CD4-positive, alpha-beta memory T cell (primary cell): ENCODE measurements at regions not wholly inside any gene's neighbourhood (a gene's known extent, or its start where the extent isn't known, plus 50 kb on each side); places are given as distances from the start of the nearest gene placed in this dataset.

ENCODE experiments used
- CTCF ChIA-PET: fragments of 350-600 bp; sonication (Branson Sonifier 250); formaldehyde crosslinking; loops from one replicate; lab custom pipeline; 2021; ENCODE audit warnings: inconsistent platforms; ENCODE audit not compliant: partially characterized antibody; lab: Charles Lee
- POLR2A ChIA-PET: fragments of 350-600 bp; sonication (Branson Sonifier 250); formaldehyde crosslinking; loops from one replicate; lab custom pipeline; 2021; ENCODE audit not compliant: partially characterized antibody; lab: Charles Lee
- DNase-seq, 5 donors: peaks; one replicate each; pipeline versions ENCODE4 v3.0.0 to v3.0.0-alpha.2; 2020 to 2022; ENCODE audit warnings: mixed read lengths in 1 of 5
- H3K27ac ChIP-seq: one replicate; pipeline ENCODE4 v1.7.0; 2013; ENCODE audit warnings: low read depth, low read length
- H3K27me3 ChIP-seq: 2 replicates; pipeline ENCODE4 v1.7.0; 2013; ENCODE audit warnings: mild to moderate bottlenecking, low read length, moderate library complexity; ENCODE audit not compliant: insufficient read depth
- H3K36me3 ChIP-seq: 2 replicates; pipeline ENCODE4 v1.7.0; 2013; ENCODE audit warnings: mild to moderate bottlenecking, low read length, moderate library complexity; ENCODE audit not compliant: insufficient read depth
- H3K4me1 ChIP-seq: 2 replicates; pipeline ENCODE4 v1.7.0; 2013; ENCODE audit warnings: mild to moderate bottlenecking, low read length, moderate library complexity; ENCODE audit not compliant: insufficient read depth
- H3K4me3 ChIP-seq, 2 donors: one replicate each; pipeline ENCODE4 v1.7.0; 2013; ENCODE audit warnings: low read length in 2 of 2, mild to moderate bottlenecking in 1 of 2
- H3K9me3 ChIP-seq, 2 donors: one replicate each; pipeline ENCODE4 v1.7.0; 2013; ENCODE audit warnings: low read length in 2 of 2, control low read depth in 1 of 2; ENCODE audit not compliant: control insufficient read depth in 1 of 2
- H3K27ac Mint-ChIP-seq, 7 donors: one replicate each; pipeline ENCODE4 v1.8.0; 2020 to 2021; ENCODE audit warnings: mixed read lengths in 7 of 7, mild to moderate bottlenecking in 6 of 7, inconsistent platforms in 3 of 7, moderate library complexity in 3 of 7
- H3K27me3 Mint-ChIP-seq, 2 donors: one replicate each; pipeline ENCODE4 v1.8.0; 2020 to 2021; ENCODE audit warnings: mixed read lengths in 2 of 2
- H3K36me3 Mint-ChIP-seq, 2 donors: one replicate each; pipeline ENCODE4 v1.8.0; 2020 to 2021; ENCODE audit warnings: mixed read lengths in 2 of 2, inconsistent platforms in 1 of 2, mild to moderate bottlenecking in 1 of 2
- H3K4me1 Mint-ChIP-seq, 4 donors: one replicate each; pipeline ENCODE4 v1.8.0; 2020 to 2021; ENCODE audit warnings: mixed read lengths in 4 of 4, mild to moderate bottlenecking in 1 of 4
- H3K4me3 Mint-ChIP-seq, 8 donors: one replicate each; pipeline ENCODE4 v1.8.0; 2020 to 2021; ENCODE audit warnings: mixed read lengths in 8 of 8, mild to moderate bottlenecking in 7 of 8, moderate library complexity in 6 of 8, inconsistent platforms in 3 of 8
- H3K9me3 Mint-ChIP-seq, 8 donors: one replicate each; pipeline ENCODE4 v1.8.0; 2020 to 2021; ENCODE audit warnings: mixed read lengths in 8 of 8, mild to moderate bottlenecking in 5 of 8, inconsistent platforms in 3 of 8, moderate library complexity in 1 of 8
- intact Hi-C: fragments of 100-400 bp; cut with micrococcal nuclease; formaldehyde crosslinking; loops from one replicate; pipeline ENCODE4 v1.15.1; 2023

GRCh38 chr1:213617133-213617532, 370.6 kb upstream of the PROX1 start:
- no peaks in the 10 kb centered on the region for H3K9me3 Mint-ChIP-seq
- no peaks in the 10 kb centered on the region for H3K4me1 ChIP-seq
- CTCF ChIA-PET, result no interaction called here
- intact Hi-C loops, result no loop called here
- H3K27me3 ChIP-seq, result no peaks in the 10 kb centered on the region
- H3K27ac ChIP-seq, result no peak overlapping the region
- no peak overlapping the region for H3K4me3 Mint-ChIP-seq
- no peak for DNase-seq
- no peaks in the 10 kb centered on the region for H3K36me3 ChIP-seq
- no peaks in the 10 kb centered on the region for H3K9me3 ChIP-seq
- H3K4me1 Mint-ChIP-seq, result no peaks in the 10 kb centered on the region
- no peaks in the 10 kb centered on the region for H3K36me3 Mint-ChIP-seq
- peaks cover 4 to 5% of the 10 kb centered on the region in 2 donors for H3K27me3 Mint-ChIP-seq
- POLR2A ChIA-PET, result no interaction called here
- no peak overlapping the region for H3K27ac Mint-ChIP-seq
- no peak overlapping the region for H3K4me3 ChIP-seq

GRCh38 chr1:213618094-213618493, 369.7 kb upstream of the PROX1 start:
- no peak overlapping the region for H3K4me3 Mint-ChIP-seq
- intact Hi-C loops, result no loop called here
- H3K27me3 Mint-ChIP-seq, result peaks cover 4 to 5% of the 10 kb centered on the region in 2 donors
- no peak for DNase-seq
- H3K4me3 ChIP-seq, result no peak overlapping the region
- no peaks in the 10 kb centered on the region for H3K36me3 Mint-ChIP-seq
- no peaks in the 10 kb centered on the region for H3K9me3 Mint-ChIP-seq
- no peak overlapping the region for H3K27ac Mint-ChIP-seq
- H3K9me3 ChIP-seq, result no peaks in the 10 kb centered on the region
- POLR2A ChIA-PET, result no interaction called here
- H3K27ac ChIP-seq, result no peak overlapping the region
- H3K27me3 ChIP-seq, result no peaks in the 10 kb centered on the region
- H3K4me1 Mint-ChIP-seq, result peaks cover 0 to 6% (median 0%) of the 10 kb centered on the region in 4 donors
- CTCF ChIA-PET, result no interaction called here
- H3K4me1 ChIP-seq, result no peaks in the 10 kb centered on the region
- H3K36me3 ChIP-seq, result no peaks in the 10 kb centered on the region

- DNase-seq, result no peak
- H3K27me3 ChIP-seq, result no peaks in the 10 kb centered on the region
- intact Hi-C loops, result no loop called here
- Mint-ChIP-seq H3K9me3 (peaks cover 0 to 3% (median 0%) of the 10 kb centered on the region in 8 donors), H3K4me1 (peaks cover 0 to 8% (median 3%) of the 10 kb centered on the region in 4 donors), H3K27ac (no peak overlapping the region), H3K36me3 (no peaks in the 10 kb centered on the region), H3K4me3 (no peak overlapping the region), H3K27me3 (peaks cover 3 to 4% of the 10 kb centered on the region in 2 donors)
- POLR2A ChIA-PET, result no interaction called here
- H3K27ac ChIP-seq, result no peak overlapping the region
- H3K36me3 ChIP-seq, result no peaks in the 10 kb centered on the region
- H3K4me3 ChIP-seq, result no peak overlapping the region
- H3K4me1 ChIP-seq, result no peaks in the 10 kb centered on the region
- no peaks in the 10 kb centered on the region for H3K9me3 ChIP-seq
- CTCF ChIA-PET, result no interaction called here
Measured at GRCh38 chr1:213619026-213619425, 368.7 kb upstream of the PROX1 start.

- CTCF ChIA-PET, result no interaction called here
- intact Hi-C loops, result no loop called here
Measured at GRCh38 chr1:213621077-213621476, 366.7 kb upstream of the PROX1 start.

GRCh38 chr1:213622365-213623063, 365.3 kb upstream of the PROX1 start:
- no peaks in the 10 kb centered on the region for H3K36me3 ChIP-seq
- H3K27me3 Mint-ChIP-seq, result no peaks in the 10 kb centered on the region
- DNase-seq, result no peak
- no peaks in the 10 kb centered on the region for H3K27me3 ChIP-seq
- no peaks in the 10 kb centered on the region for H3K4me1 ChIP-seq
- no peak overlapping the region for H3K27ac ChIP-seq
- H3K4me3 ChIP-seq, result no peak overlapping the region
- H3K36me3 Mint-ChIP-seq, result no peaks in the 10 kb centered on the region
- H3K4me1 Mint-ChIP-seq, result peaks cover 0 to 8% (median 3%) of the 10 kb centered on the region in 4 donors
- ChIA-PET POLR2A (no interaction called here), CTCF (no interaction called here)
- H3K9me3 Mint-ChIP-seq, result peaks cover 0 to 14% (median 5%) of the 10 kb centered on the region in 8 donors
- intact Hi-C loops, result no loop called here
- H3K27ac Mint-ChIP-seq, result no peak overlapping the region
- no peak overlapping the region for H3K4me3 Mint-ChIP-seq
- no peaks in the 10 kb centered on the region for H3K9me3 ChIP-seq

More at GRCh38 chr1:213621077-213621476, 366.7 kb upstream of the PROX1 start:
- H3K9me3 Mint-ChIP-seq, result peaks cover 0 to 6% (median 0%) of the 10 kb centered on the region in 8 donors
- no peaks in the 10 kb centered on the region for H3K36me3 ChIP-seq
- no peak overlapping the region for H3K27ac Mint-ChIP-seq
- DNase-seq, result no peak
- POLR2A ChIA-PET, result no interaction called here
- H3K4me1 ChIP-seq, result no peaks in the 10 kb centered on the region
- no peak overlapping the region for H3K4me3 Mint-ChIP-seq
- no peak overlapping the region for H3K27ac ChIP-seq
- no peaks in the 10 kb centered on the region for H3K36me3 Mint-ChIP-seq
- H3K27me3 ChIP-seq, result no peaks in the 10 kb centered on the region
- no peaks in the 10 kb centered on the region for H3K9me3 ChIP-seq
- no peak overlapping the region for H3K4me3 ChIP-seq
- H3K27me3 Mint-ChIP-seq, result no peaks in the 10 kb centered on the region
- peaks cover 0 to 8% (median 3%) of the 10 kb centered on the region in 4 donors for H3K4me1 Mint-ChIP-seq

GRCh38 chr1:213623064-213623581, 364.6 kb upstream of the PROX1 start:
- Histone ChIP-seq H3K27me3 (no peaks in the 10 kb centered on the region), H3K9me3 (no peaks in the 10 kb centered on the region), H3K36me3 (no peaks in the 10 kb centered on the region), H3K4me3 (no peak overlapping the region), H3K27ac (no peak overlapping the region), H3K4me1 (no peaks in the 10 kb centered on the region)
- no peaks in the 10 kb centered on the region for H3K36me3 Mint-ChIP-seq
- peaks cover 0 to 8% (median 3%) of the 10 kb centered on the region in 4 donors for H3K4me1 Mint-ChIP-seq
- intact Hi-C loops, result no loop called here
- H3K27me3 Mint-ChIP-seq, result no peaks in the 10 kb centered on the region
- no peak overlapping the region for H3K27ac Mint-ChIP-seq
- no peak overlapping the region for H3K4me3 Mint-ChIP-seq
- DNase-seq, result no peak
- H3K9me3 Mint-ChIP-seq, result peaks cover 0 to 17% (median 5%) of the 10 kb centered on the region in 8 donors
- POLR2A ChIA-PET, result no interaction called here
- CTCF ChIA-PET, result no interaction called here

- Histone ChIP-seq H3K4me3 (no peak overlapping the region), H3K27me3 (no peaks in the 10 kb centered on the region), H3K27ac (no peak overlapping the region), H3K9me3 (no peaks in the 10 kb centered on the region), H3K4me1 (no peaks in the 10 kb centered on the region), H3K36me3 (no peaks in the 10 kb centered on the region)
- H3K27me3 Mint-ChIP-seq, result no peaks in the 10 kb centered on the region
- intact Hi-C loops, result no loop called here
- H3K4me1 Mint-ChIP-seq, result peaks cover 0 to 8% (median 3%) of the 10 kb centered on the region in 4 donors
- no peaks in the 10 kb centered on the region for H3K36me3 Mint-ChIP-seq
- no peak for DNase-seq
- ChIA-PET POLR2A (no interaction called here), CTCF (no interaction called here)
- H3K27ac Mint-ChIP-seq, result no peak overlapping the region
- H3K9me3 Mint-ChIP-seq, result peaks cover 2 to 18% (median 5%) of the 10 kb centered on the region in 8 donors
- H3K4me3 Mint-ChIP-seq, result peak overlapping the region in 1 of 8 donors; percentile 38
Measured at GRCh38 chr1:213623862-213624261, 363.9 kb upstream of the PROX1 start.
